H1 (cell line): ENCODE measurements at regions not wholly inside any gene's neighbourhood (a gene's known extent, or its start where the extent isn't known, plus 50 kb on each side); places are given as distances from the start of the nearest gene placed in this dataset.

Experiments
- CTCF ChIA-PET: fragments of 300-600 bp; sonication (Branson Sonifier 250); formaldehyde crosslinking; loops from one replicate; lab custom pipeline; 2021; ENCODE audit not compliant: partially characterized antibody; lab: Charles Lee
- POLR2A ChIA-PET: fragments of 300-600 bp; sonication (Branson Sonifier 250); formaldehyde crosslinking; loops from one replicate; lab custom pipeline; 2021; ENCODE audit warnings: inconsistent platforms; ENCODE audit not compliant: partially characterized antibody; lab: Charles Lee
- DNase-seq, 2 experiments: peaks; one replicate each; pipeline versions ENCODE4 v3.0.0 to v3.0.0-alpha.2; 2010 to 2022; ENCODE audit warnings: low spot score in 2 of 2, low read depth in 1 of 2, mixed read lengths in 1 of 2
- FAIRE-seq: peaks from 2 replicates; lab custom pipeline; 2011; peaks lifted over from hg19 to GRCh38; lab: Jason Lieb, UNC
- H2AFZ ChIP-seq: 2 replicates; pipeline ENCODE4 v1.8.1; 2012; ENCODE audit warnings: low read length, inconsistent platforms
- H2AK5ac ChIP-seq: 2 replicates; pipeline ENCODE4 v1.6.1; 2013; ENCODE audit warnings: low read depth, low read length
- H2BK120ac ChIP-seq: replicated peaks from 2 replicates; pipeline ENCODE3; 2013; ENCODE audit warnings: low read depth, low read length, inconsistent platforms
- H2BK12ac ChIP-seq: 2 replicates; pipeline ENCODE4 v1.6.1; 2013; ENCODE audit warnings: low read depth, low read length
- H2BK15ac ChIP-seq: 2 replicates; pipeline ENCODE4 v1.6.1; 2013; ENCODE audit warnings: low read length
- H2BK20ac ChIP-seq: 2 replicates; pipeline ENCODE4 v1.6.1; 2013; ENCODE audit warnings: low read length
- H2BK5ac ChIP-seq: 2 replicates; pipeline ENCODE4 v1.6.1; 2013; ENCODE audit warnings: low read depth, low read length
- H3K14ac ChIP-seq: 2 replicates; pipeline ENCODE4 v1.6.1; 2013; ENCODE audit warnings: inconsistent platforms; ENCODE audit not compliant: insufficient read length
- H3K18ac ChIP-seq: 2 replicates; pipeline ENCODE4 v1.6.1; 2013; ENCODE audit warnings: low read length; ENCODE audit errors: extremely low read depth
- H3K23ac ChIP-seq: 2 replicates; pipeline ENCODE4 v1.6.1; 2013; ENCODE audit warnings: inconsistent platforms; ENCODE audit not compliant: insufficient read length
- H3K23me2 ChIP-seq: 2 replicates; pipeline ENCODE4 v1.6.1; 2013; ENCODE audit warnings: low read depth, low read length
- H3K27ac ChIP-seq: 2 replicates; pipeline ENCODE4 v1.6.1; 2011; ENCODE audit warnings: low read depth, low read length, inconsistent platforms
- H3K27me3 ChIP-seq, 4 experiments: replicated peaks in 1 of 4; 1 replicate in 1 of 4; 2 replicates in 3 of 4; pipeline versions ENCODE4 v1.6.1 to v1.8.1; 2011 to 2013; ENCODE audit warnings: low read length in 3 of 4, mild to moderate bottlenecking in 3 of 4, inconsistent platforms in 2 of 4, mixed read lengths in 2 of 4, moderate library complexity in 1 of 4; ENCODE audit not compliant: control insufficient read depth in 3 of 4, insufficient read depth in 3 of 4; ENCODE audit errors: extremely low read depth in 1 of 4
- H3K36me3 ChIP-seq, 4 experiments: 2 replicates each; pipeline versions ENCODE4 v1.6.1 to v1.8.1; 2011 to 2013; ENCODE audit warnings: mild to moderate bottlenecking in 4 of 4, low read length in 3 of 4, moderate library complexity in 2 of 4, control low read depth in 1 of 4, inconsistent platforms in 1 of 4; ENCODE audit not compliant: insufficient read depth in 4 of 4, control insufficient read depth in 2 of 4
- H3K4ac ChIP-seq: replicated peaks from 2 replicates; pipeline ENCODE3; 2013; ENCODE audit warnings: low read length, low read depth, mixed read lengths, inconsistent platforms; ENCODE audit not compliant: insufficient read length
- H3K4me1 ChIP-seq, 4 experiments: replicated peaks in 1 of 4; 1 replicate in 1 of 4; 2 replicates in 3 of 4; pipeline versions ENCODE4 v1.6.1 to v1.8.1; 2011 to 2013; ENCODE audit warnings: low read length in 3 of 4, inconsistent platforms in 2 of 4, mixed read lengths in 1 of 4; ENCODE audit not compliant: insufficient read depth in 4 of 4, control insufficient read depth in 3 of 4
- H3K4me2 ChIP-seq, 2 experiments: 2 replicates each; pipeline versions ENCODE4 v1.6.1 to v1.8.1; 2011 to 2013; ENCODE audit warnings: low read depth in 2 of 2, low read length in 2 of 2, control low read depth in 1 of 2, inconsistent platforms in 1 of 2, mild to moderate bottlenecking in 1 of 2; ENCODE audit not compliant: insufficient read depth in 1 of 2
- H3K4me3 ChIP-seq, 4 experiments: fragments of 200-600, 300-600 bp in 1 of 4; sonication (generic), shearing (Covaris generic), sonication (Bioruptor Twin) in 1 of 4; 2 replicates each; pipeline versions ENCODE4 v1.5.1 to v1.8.1; 2011 to 2016; ENCODE audit warnings: low read length in 4 of 4, low read depth in 3 of 4, control low read depth in 2 of 4, inconsistent platforms in 2 of 4, mild to moderate bottlenecking in 2 of 4, mixed read lengths in 1 of 4, moderate library complexity in 1 of 4; ENCODE audit not compliant: insufficient read depth in 2 of 4; ENCODE audit errors: extremely low read depth in 1 of 4
- H3K56ac ChIP-seq: replicated peaks from 2 replicates; pipeline ENCODE3; 2013; ENCODE audit warnings: low read depth, mild to moderate bottlenecking, mixed read lengths, low read length, inconsistent platforms; ENCODE audit not compliant: insufficient read length
- H3K79me1 ChIP-seq: 2 replicates; pipeline ENCODE4 v1.6.1; 2013; ENCODE audit warnings: low read depth, low read length, control low read depth
- H3K79me2 ChIP-seq, 2 experiments: 2 replicates each; pipeline versions ENCODE4 v1.6.1 to v1.8.1; 2012 to 2013; ENCODE audit warnings: low read length in 2 of 2, mild to moderate bottlenecking in 2 of 2, inconsistent platforms in 1 of 2; ENCODE audit not compliant: insufficient read depth in 2 of 2, control insufficient read depth in 1 of 2
- H3K9ac ChIP-seq, 4 experiments: replicated peaks in 1 of 4; 1 replicate in 1 of 4; 2 replicates in 3 of 4; pipeline versions ENCODE4 v1.6.1 to v1.8.1; 2011 to 2013; ENCODE audit warnings: low read depth in 3 of 4, low read length in 3 of 4, control low read depth in 2 of 4, mild to moderate bottlenecking in 2 of 4, moderate library complexity in 2 of 4, inconsistent platforms in 1 of 4; ENCODE audit errors: extremely low read depth in 1 of 4
- H3K9me3 ChIP-seq, 2 experiments: 2 replicates each; pipeline versions ENCODE4 v1.6.1 to v1.8.1; 2012 to 2013; ENCODE audit warnings: mild to moderate bottlenecking in 2 of 2, moderate library complexity in 2 of 2, control low read depth in 1 of 2, inconsistent platforms in 1 of 2, low read depth in 1 of 2, low read length in 1 of 2, mixed read lengths in 1 of 2; ENCODE audit not compliant: insufficient read depth in 2 of 2
- H4K20me1 ChIP-seq, 2 experiments: replicated peaks in 1 of 2; 2 replicates each; pipeline versions ENCODE3 to v1.8.1; 2011 to 2013; ENCODE audit warnings: inconsistent platforms in 2 of 2, low read length in 2 of 2, mild to moderate bottlenecking in 1 of 2; ENCODE audit not compliant: insufficient read depth in 2 of 2, control insufficient read depth in 1 of 2
- H4K5ac ChIP-seq: 2 replicates; pipeline ENCODE4 v1.6.1; 2013; ENCODE audit warnings: low read length, low read depth, mixed read lengths, inconsistent platforms; ENCODE audit not compliant: insufficient read length
- H4K8ac ChIP-seq: 2 replicates; pipeline ENCODE4 v1.8.0; 2013; ENCODE audit warnings: mild to moderate bottlenecking, moderate library complexity, low read length, inconsistent platforms; ENCODE audit not compliant: insufficient read depth; ENCODE audit errors: extremely low read depth
- H4K91ac ChIP-seq: replicated peaks from 2 replicates; pipeline ENCODE3; 2013; ENCODE audit warnings: low read length, mixed read lengths, inconsistent platforms; ENCODE audit not compliant: insufficient read length
- EGR1 ChIP-seq: IDR thresholded peaks from 2 replicates; pipeline ENCODE4 v1.6.1; 2011; ENCODE audit warnings: low read depth, low read length, borderline replicate concordance
- HDAC6 ChIP-seq: IDR thresholded peaks from one replicate; pipeline ENCODE4 v1.7.1; 2012; ENCODE audit warnings: low read depth, mild to moderate bottlenecking, inconsistent platforms, low read length, moderate library complexity
- JUN ChIP-seq: IDR thresholded peaks from 2 replicates; pipeline ENCODE4 v1.6.1; 2011; ENCODE audit warnings: low read depth, mild to moderate bottlenecking, improper control_type of control experiment, low read length
- SIX5 ChIP-seq: IDR thresholded peaks from 2 replicates; pipeline ENCODE4 v1.6.1; 2011; ENCODE audit warnings: mild to moderate bottlenecking, low read depth, low read length
- SP4 ChIP-seq: IDR thresholded peaks from 2 replicates; pipeline ENCODE4 v1.6.1; 2012; ENCODE audit warnings: low read length, inconsistent platforms
- WGBS, 2 experiments: shearing (Covaris generic) in 1 of 2; methylation state at CpG; one replicate each; pipeline versions ENCODE4 v1.1.6 to v1.1.7; 2013 to 2015; ENCODE audit warnings: low lambda C conversion rate in 2 of 2, mixed read lengths in 2 of 2, inconsistent platforms in 1 of 2, low coverage in 1 of 2, missing lambda C conversion rate in 1 of 2; ENCODE audit not compliant: insufficient replicate concordance in 2 of 2, insufficient coverage in 1 of 2, insufficient read length in 1 of 2; ENCODE audit errors: extremely low coverage in 1 of 2, missing lambda C conversion rate in 1 of 2; 5-methylcytosine and 5-hydroxymethylcytosine counted together
- TF ChIP-seq, protein P1 (sequence below): IDR thresholded peaks from 2 replicates; pipeline ENCODE4 v1.6.1; 2012; ENCODE audit warnings: inconsistent platforms
- TF ChIP-seq, protein P2 (sequence below): IDR thresholded peaks from 2 replicates; pipeline ENCODE4 v1.6.1; 2012; ENCODE audit warnings: low read length, inconsistent platforms

DNA sequence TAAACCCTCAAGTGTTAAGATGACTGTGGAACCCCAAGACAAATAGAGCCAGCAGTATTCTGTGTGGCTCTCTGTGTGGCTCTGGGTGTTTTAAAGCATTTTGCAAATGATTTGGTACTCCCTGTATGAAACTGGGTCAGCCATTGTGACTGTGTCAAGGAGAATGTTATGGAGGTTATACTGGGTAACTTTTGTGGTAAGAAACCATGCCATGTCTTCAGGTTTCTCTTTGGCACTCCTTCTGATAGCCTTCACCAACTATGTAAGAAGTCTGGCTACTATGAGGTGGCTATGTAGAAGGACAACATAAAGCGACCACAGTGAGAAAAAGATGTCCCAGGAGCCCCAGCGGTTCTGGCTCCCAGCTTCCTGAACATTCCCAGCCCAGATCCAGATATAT is 226.6 kb upstream of the RHOBTB1 start:
- H3K23ac ChIP-seq, result no peak overlapping the region
- no peaks in the 10 kb centered on the region for H3K9me3 ChIP-seq
- no peaks in the 10 kb centered on the region for H4K20me1 ChIP-seq
- H3K4ac ChIP-seq, result no peak overlapping the region
- H3K27ac ChIP-seq, result no peak overlapping the region
- H4K91ac ChIP-seq, result no peak overlapping the region
- H3K36me3 ChIP-seq, result no peaks in the 10 kb centered on the region
- ChIA-PET POLR2A (interaction anchor here (0.5 kb wide), 1 partner anchor 14 kb away, joined by 4 read pairs; no protein-coding TSS in a partner anchor), CTCF (interaction anchor here (0.6 kb wide), 1 partner anchor 119 kb away, joined by 4 read pairs; no protein-coding TSS in a partner anchor)
- no peak overlapping the region for H3K9ac ChIP-seq
- no peak overlapping the region for H3K14ac ChIP-seq
- H3K27me3 ChIP-seq, result no peaks in the 10 kb centered on the region
- H2AFZ ChIP-seq, result no peak overlapping the region
- H4K8ac ChIP-seq, result no peak overlapping the region
- H3K56ac ChIP-seq, result no peak overlapping the region
- H2BK20ac ChIP-seq, result no peak overlapping the region
- DNase-seq (no peak), FAIRE-seq (no peak)
- no peak overlapping the region for H3K4me2 ChIP-seq
- H2BK15ac ChIP-seq, result no peak overlapping the region
- H3K23me2 ChIP-seq, result no peaks in the 10 kb centered on the region; the same call in 1 of the 2 replicates
- no peak overlapping the region for H2BK120ac ChIP-seq
- WGBS, 2 experiments, result 96% methylated on average over 2 of the region's 2 CpGs; no CpG with 5 or more reads in 1 of the 2 experiments
- no peak overlapping the region for H4K5ac ChIP-seq
- no peak overlapping the region for H2BK12ac ChIP-seq
- no peak overlapping the region for H3K4me3 ChIP-seq
- no peaks in the 10 kb centered on the region for H3K79me1 ChIP-seq
- H2BK5ac ChIP-seq, result no peak overlapping the region
- no peak overlapping the region for H3K18ac ChIP-seq
- no peak overlapping the region for H2AK5ac ChIP-seq
- H3K79me2 ChIP-seq, result no peaks in the 10 kb centered on the region
- H3K4me1 ChIP-seq, result no peaks in the 10 kb centered on the region
- TF ChIP-seq, protein P1, sequence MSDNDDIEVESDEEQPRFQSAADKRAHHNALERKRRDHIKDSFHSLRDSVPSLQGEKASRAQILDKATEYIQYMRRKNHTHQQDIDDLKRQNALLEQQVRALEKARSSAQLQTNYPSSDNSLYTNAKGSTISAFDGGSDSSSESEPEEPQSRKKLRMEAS, result no peak
- TF ChIP-seq HDAC6, result no peak
- TF ChIP-seq, protein P2, sequence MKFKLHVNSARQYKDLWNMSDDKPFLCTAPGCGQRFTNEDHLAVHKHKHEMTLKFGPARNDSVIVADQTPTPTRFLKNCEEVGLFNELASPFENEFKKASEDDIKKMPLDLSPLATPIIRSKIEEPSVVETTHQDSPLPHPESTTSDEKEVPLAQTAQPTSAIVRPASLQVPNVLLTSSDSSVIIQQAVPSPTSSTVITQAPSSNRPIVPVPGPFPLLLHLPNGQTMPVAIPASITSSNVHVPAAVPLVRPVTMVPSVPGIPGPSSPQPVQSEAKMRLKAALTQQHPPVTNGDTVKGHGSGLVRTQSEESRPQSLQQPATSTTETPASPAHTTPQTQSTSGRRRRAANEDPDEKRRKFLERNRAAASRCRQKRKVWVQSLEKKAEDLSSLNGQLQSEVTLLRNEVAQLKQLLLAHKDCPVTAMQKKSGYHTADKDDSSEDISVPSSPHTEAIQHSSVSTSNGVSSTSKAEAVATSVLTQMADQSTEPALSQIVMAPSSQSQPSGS, result no peak
- TF ChIP-seq SIX5, result no peak
- TF ChIP-seq EGR1, result no peak
- TF ChIP-seq JUN, result no peak
- no peak for TF ChIP-seq SP4
